ENCODE measurements at regions not wholly inside any gene's neighbourhood (a gene's known extent, or its start where the extent isn't known, plus 50 kb on each side); places are given as distances from the start of the nearest gene placed in this dataset.

GRCh38 chr11:28763151-28763550, 655.0 kb downstream of the METTL15 start:
- no peak for TF ChIP-seq EZH2phosphoT487 (IDR thresholded peaks at IDR 0.05; ENCODE audit: insufficient read depth, low read depth)
- no peak for TF ChIP-seq EZH2 (IDR thresholded peaks at IDR 0.05; ENCODE audit: insufficient read depth, poor library complexity, severe bottlenecking)
- Histone ChIP-seq H3K36me3 (ENCODE audit: low read depth) (no peaks in the 10 kb centered on the region), H3K79me2 (ENCODE audit: insufficient read depth) (no peaks in the 10 kb centered on the region), H3K27ac (no peak overlapping the region), H2AFZ (peak overlapping the region; percentile 7; the same call in 1 of the 2 replicates), H4K20me1 (ENCODE audit: insufficient read depth) (no peaks in the 10 kb centered on the region), H3K4me3 (no peak overlapping the region), H3K4me1 (ENCODE audit: insufficient read depth) (peaks cover 56% of the 10 kb centered on the region), H3K4me2 (ENCODE audit: unreplicated experiment) (peak overlapping the region; percentile 5), H3K27me3 (replicated peaks; ENCODE audit: insufficient read depth) (no peaks in the 10 kb centered on the region), H3F3A (ENCODE audit: insufficient read depth) (peaks cover 43% of the 10 kb centered on the region), H3K9me3 (ENCODE audit: low read depth) (no peaks in the 10 kb centered on the region), H3K9ac (no peak overlapping the region), H3K9me2 (ENCODE audit: insufficient read depth) (no peaks in the 10 kb centered on the region)
- in situ Hi-C loops (cut with MboI), result no loop called here
- DNase-seq, result no peak
- WGBS, 2 experiments (ENCODE audit: low coverage in 1 of 2, low lambda C conversion rate in 2 of 2, missing lambda C conversion rate in 2 of 2), result 40 to 53% methylated on average over 1 of the region's 1 CpG

- no peaks in the 10 kb centered on the region for H3K9me2 ChIP-seq (ENCODE audit: insufficient read depth)
- H2AFZ ChIP-seq, result peak overlapping the region; percentile 31; the same call in 1 of the 2 replicates
- 49 to 53% methylated on average over 8 of the region's 8 CpGs for WGBS, 2 experiments (ENCODE audit: low coverage in 1 of 2, low lambda C conversion rate in 2 of 2, missing lambda C conversion rate in 2 of 2)
- H3K4me1 ChIP-seq (ENCODE audit: insufficient read depth), result peaks cover 78% of the 10 kb centered on the region
- H3K27me3 ChIP-seq (replicated peaks; ENCODE audit: insufficient read depth), result no peaks in the 10 kb centered on the region
- H3K9me3 ChIP-seq (ENCODE audit: low read depth), result no peaks in the 10 kb centered on the region
- no peaks in the 10 kb centered on the region for H3K36me3 ChIP-seq (ENCODE audit: low read depth)
- in situ Hi-C loops (cut with MboI), result no loop called here
- H3K27ac ChIP-seq, result no peak overlapping the region
- TF ChIP-seq EZH2phosphoT487 (IDR thresholded peaks at IDR 0.05; ENCODE audit: insufficient read depth, low read depth) (no peak), EZH2 (IDR thresholded peaks at IDR 0.05; ENCODE audit: insufficient read depth, poor library complexity, severe bottlenecking) (no peak)
- peaks cover 61% of the 10 kb centered on the region for H3F3A ChIP-seq (ENCODE audit: insufficient read depth)
- no peaks in the 10 kb centered on the region for H4K20me1 ChIP-seq (ENCODE audit: insufficient read depth)
- no peak overlapping the region for H3K4me3 ChIP-seq
- peak overlapping the region; percentile 0 for H3K4me2 ChIP-seq (ENCODE audit: unreplicated experiment)
- peak; percentile 56 for DNase-seq
- H3K9ac ChIP-seq, result no peak overlapping the region
- H3K79me2 ChIP-seq (ENCODE audit: insufficient read depth), result no peaks in the 10 kb centered on the region
These were observed 652.6 kb downstream of the METTL15 start for GRCh38 chr11:28760676-28761390.

- Histone ChIP-seq H2AFZ (peak overlapping the region; percentile 23; the same call in 1 of the 2 replicates), H3K4me2 (ENCODE audit: unreplicated experiment) (peak overlapping the region; percentile 53), H3K27me3 (replicated peaks; ENCODE audit: insufficient read depth) (no peaks in the 10 kb centered on the region), H3K36me3 (ENCODE audit: low read depth) (no peaks in the 10 kb centered on the region), H3K9me3 (ENCODE audit: low read depth) (no peaks in the 10 kb centered on the region), H3K9me2 (ENCODE audit: insufficient read depth) (no peaks in the 10 kb centered on the region), H3K9ac (no peak overlapping the region), H3K4me3 (no peak overlapping the region), H4K20me1 (ENCODE audit: insufficient read depth) (no peaks in the 10 kb centered on the region), H3F3A (ENCODE audit: insufficient read depth) (peaks cover 55% of the 10 kb centered on the region), H3K27ac (peak overlapping the region; percentile 65; the same call in 1 of the 2 replicates), H3K79me2 (ENCODE audit: insufficient read depth) (no peaks in the 10 kb centered on the region), H3K4me1 (ENCODE audit: insufficient read depth) (peaks cover 73% of the 10 kb centered on the region)
- in situ Hi-C loops (cut with MboI), result no loop called here
- no peak for DNase-seq
- TF ChIP-seq EZH2 (IDR thresholded peaks at IDR 0.05; ENCODE audit: insufficient read depth, poor library complexity, severe bottlenecking) (no peak), EZH2phosphoT487 (IDR thresholded peaks at IDR 0.05; ENCODE audit: insufficient read depth, low read depth) (no peak)
These were observed 651.1 kb downstream of the METTL15 start for GRCh38 chr11:28759311-28759710.

GRCh38 chr11:28757725-28758515, 649.7 kb downstream of the METTL15 start:
- H3K9me3 ChIP-seq (ENCODE audit: low read depth), result no peaks in the 10 kb centered on the region
- H4K20me1 ChIP-seq (ENCODE audit: insufficient read depth), result no peaks in the 10 kb centered on the region
- WGBS, 2 experiments (ENCODE audit: low coverage in 1 of 2, low lambda C conversion rate in 2 of 2, missing lambda C conversion rate in 2 of 2), result 29% methylated on average over 5 of the region's 5 CpGs
- no peaks in the 10 kb centered on the region for H3K27me3 ChIP-seq (replicated peaks; ENCODE audit: insufficient read depth)
- peak overlapping the region; percentile 65 for H3K27ac ChIP-seq
- H3K9ac ChIP-seq, result no peak overlapping the region
- H3F3A ChIP-seq (ENCODE audit: insufficient read depth), result peaks cover 43% of the 10 kb centered on the region
- H3K4me3 ChIP-seq, result peak overlapping the region; percentile 5; the same call in 1 of the 2 replicates
- in situ Hi-C loops (cut with MboI), result no loop called here
- no peaks in the 10 kb centered on the region for H3K9me2 ChIP-seq (ENCODE audit: insufficient read depth)
- H3K4me1 ChIP-seq (ENCODE audit: insufficient read depth), result peaks cover 59% of the 10 kb centered on the region
- H3K79me2 ChIP-seq (ENCODE audit: insufficient read depth), result no peaks in the 10 kb centered on the region
- H3K36me3 ChIP-seq (ENCODE audit: low read depth), result no peaks in the 10 kb centered on the region
- DNase-seq, result peak; percentile 63
- H2AFZ ChIP-seq, result no peak overlapping the region
- TF ChIP-seq EZH2 (IDR thresholded peaks at IDR 0.05; ENCODE audit: insufficient read depth, poor library complexity, severe bottlenecking) (no peak), EZH2phosphoT487 (IDR thresholded peaks at IDR 0.05; ENCODE audit: insufficient read depth, low read depth) (no peak)
- H3K4me2 ChIP-seq (ENCODE audit: unreplicated experiment), result peak overlapping the region; percentile 49
